Upper lobe of left lung (tissue), 4 donors: ENCODE measurements at regions not wholly inside any gene's neighbourhood (a gene's known extent, or its start where the extent isn't known, plus 50 kb on each side); places are given as distances from the start of the nearest gene placed in this dataset.

Experiments
- CTCF ChIP-seq, 6 experiments: fragments of 450-650 bp in 4 of 6; fragments of 200-600 bp in 2 of 6; sonication (generic) in 2 of 6; IDR thresholded peaks; one replicate each; pipeline ENCODE4 v1.5.1; 2016 to 2019; ENCODE audit warnings: antibody characterized with exemption in 6 of 6
- EP300 ChIP-seq, 4 donors: sonication (generic); formaldehyde crosslinking; IDR thresholded peaks; one replicate each; pipeline ENCODE4 v1.5.1; 2017; ENCODE audit warnings: antibody characterized with exemption in 4 of 4, control low read depth in 2 of 4

DNA sequence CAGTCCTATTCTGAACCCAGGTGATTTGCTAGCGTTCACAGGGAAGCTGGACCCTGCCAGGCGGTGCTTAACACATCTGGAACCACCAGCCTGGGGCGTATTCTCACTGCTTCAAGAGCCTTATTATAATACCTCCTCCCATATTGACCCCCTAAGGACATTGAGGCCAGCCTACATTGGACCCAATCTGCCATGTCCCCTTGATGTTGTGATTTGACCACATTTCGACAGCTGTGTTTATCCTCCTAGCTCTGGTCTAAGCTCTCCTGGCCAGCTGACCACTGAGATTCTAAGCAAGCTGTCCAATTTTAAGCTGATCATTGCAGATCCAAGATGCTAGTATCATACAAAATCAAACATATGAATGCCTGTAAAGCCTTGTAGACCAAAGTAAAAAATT is 148.1 kb upstream of the BLID start:
- no peak for TF ChIP-seq CTCF (IDR thresholded peaks at IDR 0.05)
- TF ChIP-seq EP300 (IDR thresholded peaks at IDR 0.05), result no peak
